SK-N-SH (cell line): ENCODE measurements at regions not wholly inside any gene's neighbourhood (a gene's known extent, or its start where the extent isn't known, plus 50 kb on each side); places are given as distances from the start of the nearest gene placed in this dataset.

Experiments
- CTCF ChIA-PET: fragments of 300-600, 350-600 bp; formaldehyde crosslinking; extraction: SDS; loops from one replicate; lab custom pipeline; 2021; lab: Yijun Ruan, JAX
- POLR2A ChIA-PET: fragments of 350-600 bp; sonication (Branson Sonifier 250); formaldehyde crosslinking; extraction: SDS; loops from one replicate; lab custom pipeline; 2020; ENCODE audit warnings: antibody characterized with exemption, inconsistent platforms; lab: Yijun Ruan, JAX
- DNase-seq: peaks from one replicate; pipeline ENCODE4 v3.0.0; 2012
- H2AFZ ChIP-seq: fragments of 200-600 bp; sonication (generic); 2 replicates; pipeline ENCODE4 v1.8.1; 2016; ENCODE audit warnings: antibody characterized with exemption, mild to moderate bottlenecking, low read depth
- H3F3A ChIP-seq: fragments of 200-600 bp; sonication (generic); replicated peaks from 2 replicates; pipeline ENCODE3; 2016; ENCODE audit warnings: antibody characterized with exemption, mild to moderate bottlenecking; ENCODE audit not compliant: insufficient read depth
- H3K27ac ChIP-seq, 2 experiments: fragments of 200-500 bp in 1 of 2; fragments of 200-600 bp in 1 of 2; sonication (Bioruptor generic) in 1 of 2; sonication (generic), shearing (Covaris generic) in 1 of 2; 2 replicates each; pipeline versions ENCODE4 v1.5.1 to v1.6.1; 2014 to 2016; ENCODE audit warnings: low read depth in 2 of 2, inconsistent platforms in 1 of 2, low read length in 1 of 2, mild to moderate bottlenecking in 1 of 2, mixed read lengths in 1 of 2
- H3K27me3 ChIP-seq: fragments of 200-600 bp; sonication (generic), shearing (Covaris generic); 2 replicates; pipeline ENCODE4 v1.6.1; 2016; ENCODE audit warnings: mixed run types; ENCODE audit not compliant: insufficient read depth
- H3K36me3 ChIP-seq, 2 experiments: fragments of 200-500 bp in 1 of 2; fragments of 200-600 bp in 1 of 2; sonication (Bioruptor generic) in 1 of 2; sonication (generic) in 1 of 2; replicated peaks in 1 of 2; 2 replicates each; pipeline versions ENCODE3 to v1.5.1; 2014 to 2016; ENCODE audit warnings: low read length in 1 of 2, mild to moderate bottlenecking in 1 of 2; ENCODE audit not compliant: insufficient read depth in 2 of 2, control insufficient read depth in 1 of 2
- H3K4me1 ChIP-seq, 2 experiments: fragments of 200-500 bp in 1 of 2; fragments of 200-600 bp in 1 of 2; sonication (Bioruptor generic) in 1 of 2; sonication (generic), shearing (Covaris generic) in 1 of 2; 2 replicates each; pipeline versions ENCODE4 v1.5.1 to v1.6.1; 2014 to 2016; ENCODE audit warnings: low read depth in 1 of 2, low read length in 1 of 2, mixed run types in 1 of 2; ENCODE audit not compliant: insufficient read depth in 2 of 2, control insufficient read depth in 1 of 2
- H3K4me2 ChIP-seq: fragments of 200-600 bp; sonication (generic), shearing (Covaris generic); 2 replicates; pipeline ENCODE4 v1.6.1; 2017; ENCODE audit warnings: mixed run types
- H3K4me3 ChIP-seq, 2 experiments: fragments of 200-500 bp in 1 of 2; fragments of 200-600 bp in 1 of 2; sonication (Bioruptor generic) in 1 of 2; sonication (generic), shearing (Covaris generic) in 1 of 2; 2 replicates each; pipeline versions ENCODE4 v1.5.1 to v1.8.1; 2014 to 2016; ENCODE audit warnings: low read depth in 2 of 2, inconsistent platforms in 1 of 2, low read length in 1 of 2, mild to moderate bottlenecking in 1 of 2, mixed read lengths in 1 of 2, moderate library complexity in 1 of 2
- H3K79me2 ChIP-seq: fragments of 200-600 bp; sonication (generic); 2 replicates; pipeline ENCODE4 v1.8.1; 2017; ENCODE audit warnings: mild to moderate bottlenecking; ENCODE audit not compliant: insufficient read depth
- H3K9ac ChIP-seq: fragments of 200-600 bp; sonication (generic); 2 replicates; pipeline ENCODE4 v1.6.1; 2017; ENCODE audit warnings: mixed run types
- H3K9me2 ChIP-seq: fragments of 200-600 bp; sonication (generic); 2 replicates; pipeline ENCODE4 v1.6.1; 2017; ENCODE audit warnings: mixed run types
- H3K9me3 ChIP-seq: fragments of 200-600 bp; sonication (generic); 2 replicates; pipeline ENCODE4 v1.6.1; 2017; ENCODE audit warnings: mixed run types, mild to moderate bottlenecking, moderate library complexity
- H4K20me1 ChIP-seq: fragments of 200-600 bp; sonication (generic); 2 replicates; pipeline ENCODE4 v1.6.1; 2017; ENCODE audit warnings: mild to moderate bottlenecking, mixed run types; ENCODE audit not compliant: insufficient read depth
- CHD2 ChIP-seq: fragments of 150-350 bp; IDR thresholded peaks from 2 replicates; pipeline ENCODE4 v1.6.1; 2018; ENCODE audit warnings: low read length; ENCODE audit not compliant: partially characterized antibody
- EP300 ChIP-seq, 2 experiments: IDR thresholded peaks; 2 replicates each; pipeline versions ENCODE4 v1.4.0 to v1.6.1; 2012; ENCODE audit warnings: borderline replicate concordance in 1 of 2, low read depth in 1 of 2, low read length in 1 of 2
- FOSL2 ChIP-seq: IDR thresholded peaks from 2 replicates; pipeline ENCODE4 v1.4.0; 2012; ENCODE audit warnings: low read depth, mild to moderate bottlenecking, moderate library complexity, borderline replicate concordance
- FOXJ3 ChIP-seq: sonication (generic); formaldehyde crosslinking; IDR thresholded peaks from 2 replicates; pipeline ENCODE4 v1.5.1; 2020; ENCODE audit warnings: mild to moderate bottlenecking, missing genetic modification reagents
- GATA2 ChIP-seq: sonication (generic); formaldehyde crosslinking; IDR thresholded peaks from 2 replicates; pipeline ENCODE4 v1.5.0; 2020; ENCODE audit warnings: mild to moderate bottlenecking, missing genetic modification reagents
- MAX ChIP-seq: IDR thresholded peaks from 2 replicates; pipeline ENCODE4 v1.4.0; 2012; ENCODE audit warnings: low read depth
- MXI1 ChIP-seq: IDR thresholded peaks from 2 replicates; pipeline ENCODE4 v1.6.1; 2012; ENCODE audit warnings: mild to moderate bottlenecking, low read depth, low read length, improper control_type of control experiment
- NFIC ChIP-seq: IDR thresholded peaks from 2 replicates; pipeline ENCODE4 v1.4.0; 2012; ENCODE audit warnings: borderline replicate concordance
- RAD21 ChIP-seq: IDR thresholded peaks from 2 replicates; pipeline ENCODE4 v1.6.1; 2012; ENCODE audit warnings: mild to moderate bottlenecking, low read length
- REST ChIP-seq: IDR thresholded peaks from 2 replicates; pipeline ENCODE4 v1.6.1; 2012; ENCODE audit warnings: mild to moderate bottlenecking, low read depth, low read length, moderate library complexity
- RXRA ChIP-seq: IDR thresholded peaks from 2 replicates; pipeline ENCODE4 v1.4.0; 2012; ENCODE audit warnings: low read depth, mild to moderate bottlenecking, borderline replicate concordance
- SIN3A ChIP-seq: IDR thresholded peaks from 2 replicates; pipeline ENCODE4 v1.6.1; 2012; ENCODE audit warnings: low read depth, mild to moderate bottlenecking, low read length, moderate library complexity, borderline replicate concordance
- TEAD4 ChIP-seq: IDR thresholded peaks from 2 replicates; pipeline ENCODE4 v1.4.0; 2012; ENCODE audit warnings: mild to moderate bottlenecking, borderline replicate concordance; ENCODE audit not compliant: insufficient read depth
- USF1 ChIP-seq: IDR thresholded peaks from 2 replicates; pipeline ENCODE4 v1.4.0; 2012; ENCODE audit warnings: low read depth, borderline replicate concordance
- WGBS: methylation state at CpG from one replicate; pipeline ENCODE4 v1.1.6; 2017; ENCODE audit warnings: low lambda C conversion rate; 5-methylcytosine and 5-hydroxymethylcytosine counted together

GRCh38 chr3:177257006-177257405 is 59.7 kb upstream of the TBL1XR1 start (continued):
- no peak for TF ChIP-seq REST
- TF ChIP-seq FOXJ3 (CRISPR knock-in tag): no peak
- TF ChIP-seq NFIC: no peak
- no peak for TF ChIP-seq TEAD4

GRCh38 chr3:177257625-177258024 is 60.3 kb upstream of the TBL1XR1 start:
- H3K4me1 ChIP-seq: no peaks in the 10 kb centered on the region
- H3K9me3 ChIP-seq: no peaks in the 10 kb centered on the region
- no peaks in the 10 kb centered on the region for H3K36me3 ChIP-seq
- no peak overlapping the region for H3K9ac ChIP-seq
- DNase-seq: no peak
- ChIA-PET POLR2A (no interaction called here), CTCF (no interaction called here)
- no peaks in the 10 kb centered on the region for H3F3A ChIP-seq
- H3K27me3 ChIP-seq: no peaks in the 10 kb centered on the region
- no peaks in the 10 kb centered on the region for H3K9me2 ChIP-seq
- no peaks in the 10 kb centered on the region for H4K20me1 ChIP-seq
- H2AFZ ChIP-seq: no peak overlapping the region
- TF ChIP-seq RAD21 (no peak), MAX (no peak), FOSL2 (no peak), EP300 (IDR thresholded peaks at IDR 0.05; ENCODE audit: borderline replicate concordance in 1 of 2, low read depth in 1 of 2, low read length in 1 of 2) (no peak), RXRA (no peak), GATA2 (no peak), CHD2 (no peak)
- 92% methylated on average over 2 of the region's 2 CpGs for WGBS
- H3K79me2 ChIP-seq: no peaks in the 10 kb centered on the region
- no peak overlapping the region for H3K27ac ChIP-seq
- H3K4me3 ChIP-seq: no peak overlapping the region
- H3K4me2 ChIP-seq: no peak overlapping the region

GRCh38 chr3:177262396-177262795 is 65.1 kb upstream of the TBL1XR1 start:
- Histone ChIP-seq H3K9ac (no peak overlapping the region), H4K20me1 (no peaks in the 10 kb centered on the region), H3K9me3 (no peaks in the 10 kb centered on the region), H3K4me1 (0 out of 4 replicates have a peak, but pooled peaks cover 0 to 9% of the 10 kb centered on the region in 2 experiments), H3F3A (peaks cover 5% of the 10 kb centered on the region), H3K27ac (no peak overlapping the region), H2AFZ (no peak overlapping the region), H3K4me2 (no peak overlapping the region), H3K4me3 (no peak overlapping the region), H3K79me2 (no peaks in the 10 kb centered on the region), H3K36me3 (no peaks in the 10 kb centered on the region), H3K27me3 (no peaks in the 10 kb centered on the region), H3K9me2 (no peaks in the 10 kb centered on the region)
- TF ChIP-seq SIN3A (no peak), NFIC (no peak), MXI1 (no peak), USF1 (no peak)
- WGBS: 86% methylated on average over 5 of the region's 5 CpGs
- POLR2A ChIA-PET: no interaction called here
- no peak for DNase-seq
- CTCF ChIA-PET: no interaction called here
